ENCODE measurements at regions not wholly inside any gene's neighbourhood (a gene's known extent, or its start where the extent isn't known, plus 50 kb on each side); places are given as distances from the start of the nearest gene placed in this dataset.
A peak's percentile ranks its signal among the peaks of the same experiment; 100 is the strongest.

- Histone ChIP-seq H3K27me3 (ENCODE audit: control insufficient read depth, extremely low read depth, insufficient read depth, low read length) (no peaks in the 10 kb centered on the region), H3K4me2 (ENCODE audit: control insufficient read depth, extremely low read depth, insufficient read depth, low read depth, low read length) (no peak overlapping the region), H3K4me1 (ENCODE audit: control insufficient read depth, extremely low read depth, insufficient read depth, low read length) (no peaks in the 10 kb centered on the region), H3K9ac (ENCODE audit: control insufficient read depth, extremely low read depth, insufficient read depth, low read length) (no peak overlapping the region), H3K4me3 (ENCODE audit: control insufficient read depth in 2 of 3, extremely low read depth in 1 of 3, insufficient read depth in 2 of 3, low read depth in 1 of 3, low read length in 3 of 3) (no peak overlapping the region), H3K36me3 (ENCODE audit: control insufficient read depth in 2 of 2, extremely low read depth in 1 of 2, insufficient read depth in 2 of 2, low read length in 2 of 2) (no peaks in the 10 kb centered on the region), H2AFZ (ENCODE audit: control insufficient read depth, low read length) (no peak overlapping the region), H4K20me1 (ENCODE audit: control insufficient read depth, extremely low read depth, insufficient read depth, low read length) (no peaks in the 10 kb centered on the region), H3K9me1 (ENCODE audit: control insufficient read depth, extremely low read depth, insufficient read depth, low read length) (no peaks in the 10 kb centered on the region), H3K9me3 (ENCODE audit: control insufficient read depth, low read depth, low read length) (no peaks in the 10 kb centered on the region), H3K79me2 (ENCODE audit: control insufficient read depth, insufficient read depth, low read length) (no peaks in the 10 kb centered on the region), H3K27ac (ENCODE audit: control insufficient read depth, insufficient read depth, low read length) (no peak overlapping the region)
- FAIRE-seq: no peak
- no peak for DNase-seq (ENCODE audit: low read depth, low spot score)
- TF ChIP-seq CTCF (optimal IDR thresholded peaks at IDR 0.05 in 1 of 3, IDR thresholded peaks at IDR 0.05 in 1 of 3, conservative IDR thresholded peaks at IDR 0.05 in 1 of 3; ENCODE audit: extremely low read depth in 1 of 3, insufficient read depth in 2 of 3, low read length in 3 of 3) (no peak), EZH2 (IDR thresholded peaks at IDR 0.05; ENCODE audit: low read length) (no peak)
- dilution Hi-C loops (cut with MboI; ENCODE audit: extremely low pct_ligation_motif_present, low sequenced_read_pairs): no loop called here
Observed at GRCh38 chr9:105957830-105958229, 263.5 kb downstream of the TMEM38B start.

GRCh38 chr9:105958587-105958986, 264.2 kb downstream of the TMEM38B start:
- H3K79me2 ChIP-seq (ENCODE audit: control insufficient read depth, insufficient read depth, low read length): no peaks in the 10 kb centered on the region
- DNase-seq (ENCODE audit: low read depth, low spot score) (no peak), FAIRE-seq (no peak)
- no peaks in the 10 kb centered on the region for H3K4me1 ChIP-seq (ENCODE audit: control insufficient read depth, extremely low read depth, insufficient read depth, low read length)
- no peaks in the 10 kb centered on the region for H3K27me3 ChIP-seq (ENCODE audit: control insufficient read depth, extremely low read depth, insufficient read depth, low read length)
- H3K9me3 ChIP-seq (ENCODE audit: control insufficient read depth, low read depth, low read length): no peaks in the 10 kb centered on the region
- no peak overlapping the region for H3K9ac ChIP-seq (ENCODE audit: control insufficient read depth, extremely low read depth, insufficient read depth, low read length)
- no peak overlapping the region for H3K4me3 ChIP-seq (ENCODE audit: control insufficient read depth in 2 of 3, extremely low read depth in 1 of 3, insufficient read depth in 2 of 3, low read depth in 1 of 3, low read length in 3 of 3)
- no peaks in the 10 kb centered on the region for H4K20me1 ChIP-seq (ENCODE audit: control insufficient read depth, extremely low read depth, insufficient read depth, low read length)
- no peak overlapping the region for H3K27ac ChIP-seq (ENCODE audit: control insufficient read depth, insufficient read depth, low read length)
- H3K36me3 ChIP-seq (ENCODE audit: control insufficient read depth in 2 of 2, extremely low read depth in 1 of 2, insufficient read depth in 2 of 2, low read length in 2 of 2): no peaks in the 10 kb centered on the region
- no peak overlapping the region for H3K4me2 ChIP-seq (ENCODE audit: control insufficient read depth, extremely low read depth, insufficient read depth, low read depth, low read length)
- dilution Hi-C loops (cut with MboI; ENCODE audit: extremely low pct_ligation_motif_present, low sequenced_read_pairs): no loop called here
- TF ChIP-seq CTCF (optimal IDR thresholded peaks at IDR 0.05 in 1 of 3, IDR thresholded peaks at IDR 0.05 in 1 of 3, conservative IDR thresholded peaks at IDR 0.05 in 1 of 3; ENCODE audit: extremely low read depth in 1 of 3, insufficient read depth in 2 of 3, low read length in 3 of 3) (peak in 1 of 3 experiments; percentile 24), EZH2 (IDR thresholded peaks at IDR 0.05; ENCODE audit: low read length) (no peak)
- no peaks in the 10 kb centered on the region for H3K9me1 ChIP-seq (ENCODE audit: control insufficient read depth, extremely low read depth, insufficient read depth, low read length)
- no peak overlapping the region for H2AFZ ChIP-seq (ENCODE audit: control insufficient read depth, low read length)
